ENCODE measurements at regions not wholly inside any gene's neighbourhood (a gene's known extent, or its start where the extent isn't known, plus 50 kb on each side); places are given as distances from the start of the nearest gene placed in this dataset.

DNA sequence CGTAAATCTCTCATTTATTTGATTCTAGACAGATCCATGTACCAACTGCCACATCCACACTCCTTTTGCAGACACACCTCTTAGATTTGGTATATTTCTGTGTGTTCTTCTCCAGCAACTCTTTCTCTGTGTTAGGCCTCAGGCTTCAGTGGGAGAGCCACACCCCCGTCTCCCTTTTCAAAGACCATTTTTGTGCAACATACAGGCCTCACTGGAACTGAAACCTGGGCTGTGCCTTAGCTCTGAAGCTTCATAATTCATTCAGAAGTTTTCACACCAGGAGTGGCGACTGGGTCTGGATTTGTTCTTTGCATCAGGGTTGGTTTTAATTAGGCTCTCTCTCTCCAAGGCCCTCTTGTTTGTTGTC lies 170.2 kb downstream of the THBS2 start:
- Histone ChIP-seq H3F3A (replicated peaks; ENCODE audit: insufficient read depth) (no peaks in the 10 kb centered on the region), H3K9ac (no peak overlapping the region), H4K20me1 (ENCODE audit: insufficient read depth) (no peaks in the 10 kb centered on the region), H3K9me3 (no peaks in the 10 kb centered on the region), H3K27ac (ENCODE audit: low read depth in 2 of 2, low read length in 1 of 2) (no peak overlapping the region), H3K4me1 (ENCODE audit: control insufficient read depth in 1 of 2, insufficient read depth in 2 of 2, low read depth in 1 of 2, low read length in 1 of 2) (no peaks in the 10 kb centered on the region), H3K9me2 (no peaks in the 10 kb centered on the region), H3K27me3 (ENCODE audit: insufficient read depth) (no peaks in the 10 kb centered on the region), H2AFZ (ENCODE audit: low read depth) (no peak overlapping the region), H3K79me2 (ENCODE audit: insufficient read depth) (no peaks in the 10 kb centered on the region), H3K36me3 (replicated peaks in 1 of 2; ENCODE audit: control insufficient read depth in 1 of 2, insufficient read depth in 2 of 2, low read length in 1 of 2) (no peaks in the 10 kb centered on the region), H3K4me3 (ENCODE audit: low read depth in 2 of 2, low read length in 1 of 2) (no peak overlapping the region), H3K4me2 (no peak overlapping the region)
- WGBS (ENCODE audit: low lambda C conversion rate) = 46% methylated on average over 3 of the region's 3 CpGs
- no peak for DNase-seq
- POLR2A ChIA-PET = no interaction called here
- TF ChIP-seq TEAD4 (IDR thresholded peaks at IDR 0.05; ENCODE audit: borderline replicate concordance, insufficient read depth) (no peak), NFIC (IDR thresholded peaks at IDR 0.05; ENCODE audit: borderline replicate concordance) (no peak), RCOR1 (IDR thresholded peaks at IDR 0.05; ENCODE audit: low read length) (no peak), YY1 (IDR thresholded peaks at IDR 0.05; ENCODE audit: low read depth) (no peak), TAF1 (IDR thresholded peaks at IDR 0.05; ENCODE audit: borderline replicate concordance, low read depth, low read length) (no peak), JUND (IDR thresholded peaks at IDR 0.05) (no peak), MXI1 (IDR thresholded peaks at IDR 0.05; ENCODE audit: low read depth, low read length) (no peak), NRF1 (IDR thresholded peaks at IDR 0.05; ENCODE audit: low read depth, low read length) (no peak), RAD21 (IDR thresholded peaks at IDR 0.05; ENCODE audit: low read length) (no peak), TCF12 (IDR thresholded peaks at IDR 0.05) (no peak)
- TF ChIP-seq, protein P1, sequence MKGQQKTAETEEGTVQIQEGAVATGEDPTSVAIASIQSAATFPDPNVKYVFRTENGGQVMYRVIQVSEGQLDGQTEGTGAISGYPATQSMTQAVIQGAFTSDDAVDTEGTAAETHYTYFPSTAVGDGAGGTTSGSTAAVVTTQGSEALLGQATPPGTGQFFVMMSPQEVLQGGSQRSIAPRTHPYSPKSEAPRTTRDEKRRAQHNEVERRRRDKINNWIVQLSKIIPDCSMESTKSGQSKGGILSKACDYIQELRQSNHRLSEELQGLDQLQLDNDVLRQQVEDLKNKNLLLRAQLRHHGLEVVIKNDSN (IDR thresholded peaks at IDR 0.05; ENCODE audit: borderline replicate concordance, low read depth) = no peak
- TF ChIP-seq, protein P2, sequence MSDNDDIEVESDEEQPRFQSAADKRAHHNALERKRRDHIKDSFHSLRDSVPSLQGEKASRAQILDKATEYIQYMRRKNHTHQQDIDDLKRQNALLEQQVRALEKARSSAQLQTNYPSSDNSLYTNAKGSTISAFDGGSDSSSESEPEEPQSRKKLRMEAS (IDR thresholded peaks at IDR 0.05; ENCODE audit: low read depth) = no peak
- TF ChIP-seq, protein P3, sequence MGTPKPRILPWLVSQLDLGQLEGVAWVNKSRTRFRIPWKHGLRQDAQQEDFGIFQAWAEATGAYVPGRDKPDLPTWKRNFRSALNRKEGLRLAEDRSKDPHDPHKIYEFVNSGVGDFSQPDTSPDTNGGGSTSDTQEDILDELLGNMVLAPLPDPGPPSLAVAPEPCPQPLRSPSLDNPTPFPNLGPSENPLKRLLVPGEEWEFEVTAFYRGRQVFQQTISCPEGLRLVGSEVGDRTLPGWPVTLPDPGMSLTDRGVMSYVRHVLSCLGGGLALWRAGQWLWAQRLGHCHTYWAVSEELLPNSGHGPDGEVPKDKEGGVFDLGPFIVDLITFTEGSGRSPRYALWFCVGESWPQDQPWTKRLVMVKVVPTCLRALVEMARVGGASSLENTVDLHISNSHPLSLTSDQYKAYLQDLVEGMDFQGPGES (IDR thresholded peaks at IDR 0.05; ENCODE audit: low read depth, low read length) = no peak
- TF ChIP-seq, protein P4, sequence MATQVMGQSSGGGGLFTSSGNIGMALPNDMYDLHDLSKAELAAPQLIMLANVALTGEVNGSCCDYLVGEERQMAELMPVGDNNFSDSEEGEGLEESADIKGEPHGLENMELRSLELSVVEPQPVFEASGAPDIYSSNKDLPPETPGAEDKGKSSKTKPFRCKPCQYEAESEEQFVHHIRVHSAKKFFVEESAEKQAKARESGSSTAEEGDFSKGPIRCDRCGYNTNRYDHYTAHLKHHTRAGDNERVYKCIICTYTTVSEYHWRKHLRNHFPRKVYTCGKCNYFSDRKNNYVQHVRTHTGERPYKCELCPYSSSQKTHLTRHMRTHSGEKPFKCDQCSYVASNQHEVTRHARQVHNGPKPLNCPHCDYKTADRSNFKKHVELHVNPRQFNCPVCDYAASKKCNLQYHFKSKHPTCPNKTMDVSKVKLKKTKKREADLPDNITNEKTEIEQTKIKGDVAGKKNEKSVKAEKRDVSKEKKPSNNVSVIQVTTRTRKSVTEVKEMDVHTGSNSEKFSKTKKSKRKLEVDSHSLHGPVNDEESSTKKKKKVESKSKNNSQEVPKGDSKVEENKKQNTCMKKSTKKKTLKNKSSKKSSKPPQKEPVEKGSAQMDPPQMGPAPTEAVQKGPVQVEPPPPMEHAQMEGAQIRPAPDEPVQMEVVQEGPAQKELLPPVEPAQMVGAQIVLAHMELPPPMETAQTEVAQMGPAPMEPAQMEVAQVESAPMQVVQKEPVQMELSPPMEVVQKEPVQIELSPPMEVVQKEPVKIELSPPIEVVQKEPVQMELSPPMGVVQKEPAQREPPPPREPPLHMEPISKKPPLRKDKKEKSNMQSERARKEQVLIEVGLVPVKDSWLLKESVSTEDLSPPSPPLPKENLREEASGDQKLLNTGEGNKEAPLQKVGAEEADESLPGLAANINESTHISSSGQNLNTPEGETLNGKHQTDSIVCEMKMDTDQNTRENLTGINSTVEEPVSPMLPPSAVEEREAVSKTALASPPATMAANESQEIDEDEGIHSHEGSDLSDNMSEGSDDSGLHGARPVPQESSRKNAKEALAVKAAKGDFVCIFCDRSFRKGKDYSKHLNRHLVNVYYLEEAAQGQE (IDR thresholded peaks at IDR 0.05; ENCODE audit: low read depth, low read length) = no peak
- CTCF ChIA-PET = no interaction called here
